ENCODE measurements at regions not wholly inside any gene's neighbourhood (a gene's known extent, or its start where the extent isn't known, plus 50 kb on each side); places are given as distances from the start of the nearest gene placed in this dataset.
"Not testable (repeated sequence)": the region's sequence is repeated elsewhere in the genome, so short reads cannot be mapped to it uniquely, and the experiment has no call there.

DNA sequence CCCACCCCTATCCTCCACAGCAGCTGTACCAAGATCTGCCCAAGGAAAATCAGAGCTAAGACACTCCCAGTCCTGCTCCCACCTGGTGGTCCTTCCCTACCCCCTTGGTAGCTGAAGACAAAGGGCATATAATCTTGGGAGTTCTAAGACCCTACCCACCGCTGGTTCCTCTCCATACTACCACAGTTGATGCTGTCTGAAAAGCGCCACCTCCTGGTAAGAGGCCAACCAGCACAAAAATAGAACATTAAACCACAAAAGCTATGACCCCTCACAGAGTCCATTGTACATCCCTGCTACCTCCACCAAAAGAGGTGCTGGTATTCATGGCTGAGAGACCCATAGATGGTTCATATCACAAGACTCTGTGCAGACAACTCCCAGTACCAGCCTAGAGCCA, 161.5 kb upstream of the ARHGAP42 start:
- ATAC-seq (no peak), DNase-seq (no peak)
- intact Hi-C loops (cut with DNase I) = no loop called here

DNA sequence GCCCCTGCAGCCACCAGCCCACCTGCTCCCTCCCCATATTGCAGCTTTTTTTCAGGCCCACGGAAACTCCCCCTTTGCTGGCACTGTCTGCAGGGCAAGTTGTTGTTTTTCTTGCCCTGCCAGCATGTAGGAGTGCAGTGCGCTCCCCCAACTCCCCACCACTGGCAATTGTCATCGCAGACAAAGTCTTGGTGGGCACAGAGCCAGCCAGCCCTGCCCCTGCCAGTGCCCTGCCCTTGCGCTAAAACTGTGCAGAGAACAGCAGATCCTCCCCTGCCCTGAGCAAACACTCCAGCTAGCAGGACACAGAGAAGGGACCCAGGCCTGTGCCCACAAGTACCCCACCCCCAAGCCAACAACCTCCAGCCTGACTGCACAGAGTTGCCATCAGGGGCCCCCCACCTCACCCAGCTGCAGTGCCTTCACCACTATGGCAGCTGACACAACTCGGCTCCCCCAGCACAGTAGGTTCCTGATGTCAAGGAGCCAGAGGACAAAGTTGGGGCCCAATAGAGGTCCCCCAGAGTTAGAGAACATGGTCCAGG, 158.1 kb upstream of the ARHGAP42 start:
- DNase-seq (no peak), ATAC-seq (no peak)
- intact Hi-C loops (cut with DNase I) = no loop called here

DNA sequence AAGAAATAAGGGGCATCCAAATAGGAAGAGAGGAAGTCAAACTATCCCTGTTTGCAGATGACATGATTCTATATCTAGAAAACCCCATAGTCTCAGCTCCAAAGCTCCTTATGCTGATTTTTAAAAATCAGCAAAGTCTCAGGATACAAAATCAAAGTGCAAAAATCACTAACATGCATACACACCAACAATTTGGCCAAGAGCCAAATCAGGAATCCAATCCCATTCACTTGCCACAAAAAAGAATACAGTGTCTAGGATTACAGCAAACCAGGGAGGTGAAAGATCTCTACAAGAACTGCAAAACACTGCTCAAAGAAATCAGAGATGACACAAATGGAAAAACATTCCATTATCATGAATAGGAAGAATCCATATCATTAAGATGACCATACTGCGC, 155.8 kb upstream of the ARHGAP42 start:
- DNase-seq; intact Hi-C loops (cut with DNase I); ATAC-seq: not testable (repeated sequence)

DNA sequence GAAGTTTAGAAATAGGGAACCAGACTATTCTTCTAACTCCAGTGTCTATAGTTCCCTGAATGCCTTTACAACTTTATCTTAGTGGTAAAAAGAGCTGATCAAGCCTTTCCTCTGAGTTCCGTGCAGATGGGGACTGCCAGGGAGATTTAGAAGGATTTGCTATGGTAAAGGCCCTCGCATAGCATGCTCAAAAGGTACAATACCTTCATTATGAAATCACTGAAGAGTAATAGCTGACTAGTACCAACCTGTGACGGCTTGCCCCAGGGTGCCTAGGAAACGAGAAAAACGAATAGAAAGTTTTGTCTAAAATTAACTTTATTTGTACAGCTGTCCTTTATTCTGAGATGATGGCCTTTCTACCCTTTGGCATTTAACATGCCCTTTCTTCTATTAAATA, 150.1 kb upstream of the ARHGAP42 start:
- DNase-seq (no peak), ATAC-seq (no peak)
- intact Hi-C loops (cut with DNase I) = no loop called here

DNA sequence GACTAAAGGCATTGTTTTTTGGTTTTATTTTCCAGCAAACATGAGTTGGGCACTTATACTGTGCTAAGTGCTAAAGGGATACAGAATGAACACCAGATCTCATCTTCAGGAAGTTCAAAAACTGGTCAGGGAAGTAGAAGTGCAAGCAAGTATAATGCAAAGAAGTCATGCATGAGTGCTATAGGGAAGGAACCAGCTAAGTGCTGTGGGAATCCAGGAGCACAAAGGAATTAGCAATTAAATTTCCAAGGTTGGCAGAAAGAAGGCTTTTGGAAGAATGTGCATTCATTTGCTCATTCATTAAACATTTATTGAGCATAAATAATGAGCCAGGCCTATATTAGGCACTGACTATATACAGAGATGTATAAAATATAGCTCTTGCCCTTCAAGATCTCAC, 143.7 kb upstream of the ARHGAP42 start:
- intact Hi-C loops (cut with DNase I) = no loop called here
- no peak for DNase-seq
- ATAC-seq = no peak

DNA sequence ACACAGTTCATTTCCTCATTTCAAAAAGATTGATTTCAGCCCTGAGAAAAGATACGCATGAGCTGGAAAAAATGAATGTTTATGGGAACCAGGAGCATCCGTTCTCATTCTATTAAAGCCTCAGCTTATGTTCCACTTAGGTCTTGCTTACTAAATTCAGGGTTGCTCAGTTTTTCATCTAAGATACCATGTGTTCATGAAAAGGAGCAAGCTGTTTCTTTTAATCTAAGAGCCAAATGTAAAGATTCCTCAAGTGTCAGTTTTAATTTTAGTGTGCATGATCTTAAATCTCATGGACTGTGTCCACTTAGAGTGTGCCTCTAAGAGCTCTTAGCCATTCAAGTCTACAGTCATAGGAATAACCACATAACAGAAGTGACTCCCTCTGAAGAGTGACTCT, 141.5 kb upstream of the ARHGAP42 start:
- intact Hi-C loops (cut with DNase I) = no loop called here
- DNase-seq (no peak), ATAC-seq (no peak)

DNA sequence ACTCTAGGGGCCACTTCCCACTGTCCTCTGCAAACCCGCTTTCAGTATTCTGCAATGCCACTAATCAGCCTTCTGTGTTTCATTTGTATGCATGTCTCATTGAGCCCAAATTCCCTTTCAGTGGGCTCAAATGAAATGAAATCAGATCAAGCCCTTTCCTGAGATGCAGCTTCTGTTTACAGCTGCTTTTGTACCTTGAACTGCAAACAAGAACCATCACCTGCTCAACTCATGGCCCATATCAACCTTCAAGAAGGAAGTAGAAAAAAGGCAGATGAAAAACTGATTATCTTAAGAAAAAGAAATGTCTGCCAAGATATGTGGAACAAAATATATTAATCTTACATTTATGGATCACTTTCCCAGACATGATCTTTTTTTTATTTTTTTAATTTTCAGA, 141.1 kb upstream of the ARHGAP42 start:
- DNase-seq (no peak), ATAC-seq (no peak)
- intact Hi-C loops (cut with DNase I) = no loop called here

DNA sequence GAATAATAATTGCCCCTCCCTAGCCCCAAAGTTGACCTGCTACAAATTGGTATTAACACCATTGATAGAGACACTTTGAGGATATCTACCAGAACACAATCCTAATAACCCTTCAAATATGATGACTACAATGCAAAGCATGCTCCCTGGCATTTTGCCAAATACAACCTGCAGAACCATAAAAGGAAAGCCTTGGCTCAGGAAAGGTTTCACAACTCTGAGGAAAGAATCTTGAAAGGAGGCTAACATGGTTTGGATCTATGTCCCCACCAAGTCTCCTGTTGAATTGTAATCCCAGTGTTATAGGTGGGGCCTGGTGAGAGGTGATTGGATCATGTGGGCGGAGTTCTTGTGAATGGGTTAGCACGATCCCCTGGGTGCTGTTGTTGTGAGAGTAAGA, 140.4 kb upstream of the ARHGAP42 start:
- intact Hi-C loops (cut with DNase I) = no loop called here
- ATAC-seq (peak in 1 of 2 donors; percentile 16), DNase-seq (no peak)

DNA sequence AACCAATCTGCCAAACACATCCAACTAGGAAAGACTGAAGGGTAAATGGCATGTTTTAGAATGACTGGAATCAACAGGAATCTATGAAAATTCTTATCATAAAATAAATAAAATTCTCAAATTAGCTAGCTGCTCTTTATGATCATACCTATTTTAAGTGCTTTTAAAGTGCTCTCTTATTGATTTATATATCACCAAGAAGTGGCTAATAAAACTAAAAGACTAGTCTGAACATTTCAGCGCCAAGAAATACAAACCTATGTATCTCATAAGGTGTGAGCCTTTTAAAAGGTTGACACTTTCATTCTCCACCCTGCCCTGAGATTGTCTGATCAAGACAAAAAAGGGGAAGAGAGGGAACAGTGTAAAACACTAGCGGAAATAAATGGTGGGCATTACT, 136.8 kb upstream of the ARHGAP42 start:
- ATAC-seq (no peak), DNase-seq (no peak)
- intact Hi-C loops (cut with DNase I) = no loop called here

DNA sequence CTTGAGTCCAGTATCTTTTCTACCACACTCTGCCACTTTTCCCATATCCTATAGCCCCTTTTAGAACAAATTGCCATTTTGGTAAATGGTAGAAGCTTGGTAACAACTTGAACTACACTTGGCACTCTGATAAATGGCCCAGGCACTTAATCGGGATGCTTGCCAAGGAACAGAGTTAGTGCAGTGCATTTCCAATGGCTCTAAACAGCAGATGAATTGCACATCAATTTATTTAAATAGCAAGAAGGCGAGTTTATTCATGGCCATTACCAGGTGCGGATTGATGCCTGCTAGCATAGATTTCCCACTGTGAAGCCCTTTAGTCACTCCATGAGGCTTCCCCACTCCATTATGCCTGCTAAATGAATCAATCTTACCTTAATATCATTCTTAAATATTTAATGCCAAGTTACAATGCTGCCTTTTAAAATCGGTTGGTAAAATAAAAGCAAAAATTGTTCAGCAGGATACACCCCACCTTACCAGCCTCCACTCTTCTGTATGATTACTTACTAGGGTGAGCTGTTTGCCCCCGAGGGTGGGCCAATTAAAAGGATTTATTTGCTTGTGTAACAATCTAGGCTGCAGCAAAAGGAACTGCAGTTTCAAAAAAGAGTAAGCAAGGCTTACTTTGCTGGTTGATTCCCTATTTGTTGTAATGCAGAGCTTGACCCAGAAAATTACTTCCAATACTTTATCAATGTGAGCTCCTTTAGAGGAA, 136.0 kb upstream of the ARHGAP42 start:
- DNase-seq (no peak), ATAC-seq (no peak)
- intact Hi-C loops (cut with DNase I) = no loop called here

DNA sequence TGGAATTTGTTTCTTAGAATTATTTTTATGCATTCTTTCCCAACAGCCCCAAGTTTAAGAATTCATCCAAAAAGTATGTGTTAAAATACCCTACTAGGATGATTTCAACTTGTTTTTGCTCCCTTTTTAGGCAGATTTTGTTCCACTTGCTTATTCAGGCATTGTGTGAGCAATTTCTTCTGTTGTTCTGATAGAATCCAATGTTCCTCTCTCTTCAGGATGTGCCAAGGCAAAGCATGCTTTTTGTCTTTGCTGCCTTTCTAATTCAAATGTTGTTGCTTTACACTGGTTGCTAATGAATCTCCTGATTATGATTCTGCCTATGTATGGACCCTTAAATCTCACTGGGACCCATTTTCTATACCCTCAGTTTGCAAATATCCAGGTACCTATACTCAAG, 131.2 kb upstream of the ARHGAP42 start:
- ATAC-seq (no peak), DNase-seq (no peak)
- intact Hi-C loops (cut with DNase I) = no loop called here

DNA sequence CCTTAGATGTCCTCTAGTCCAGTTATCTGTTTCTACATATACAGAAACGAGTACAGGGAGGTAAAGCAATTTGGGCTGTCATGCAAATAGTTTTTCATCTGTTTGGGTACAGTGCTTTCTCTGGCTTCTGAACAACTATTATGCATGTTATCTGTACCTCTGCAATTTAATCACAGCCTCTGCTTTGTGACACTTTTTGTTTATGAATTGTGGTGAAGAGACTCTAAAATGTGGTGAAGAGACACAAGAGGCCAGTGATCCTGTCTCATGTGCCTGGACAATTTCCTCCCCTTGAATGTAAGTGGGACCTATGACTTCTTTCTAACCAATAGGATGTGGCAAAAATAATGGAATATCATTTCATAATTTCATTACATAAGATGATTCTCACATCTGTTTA, 130.3 kb upstream of the ARHGAP42 start:
- ATAC-seq (no peak), DNase-seq (no peak)
- intact Hi-C loops (cut with DNase I) = no loop called here

DNA sequence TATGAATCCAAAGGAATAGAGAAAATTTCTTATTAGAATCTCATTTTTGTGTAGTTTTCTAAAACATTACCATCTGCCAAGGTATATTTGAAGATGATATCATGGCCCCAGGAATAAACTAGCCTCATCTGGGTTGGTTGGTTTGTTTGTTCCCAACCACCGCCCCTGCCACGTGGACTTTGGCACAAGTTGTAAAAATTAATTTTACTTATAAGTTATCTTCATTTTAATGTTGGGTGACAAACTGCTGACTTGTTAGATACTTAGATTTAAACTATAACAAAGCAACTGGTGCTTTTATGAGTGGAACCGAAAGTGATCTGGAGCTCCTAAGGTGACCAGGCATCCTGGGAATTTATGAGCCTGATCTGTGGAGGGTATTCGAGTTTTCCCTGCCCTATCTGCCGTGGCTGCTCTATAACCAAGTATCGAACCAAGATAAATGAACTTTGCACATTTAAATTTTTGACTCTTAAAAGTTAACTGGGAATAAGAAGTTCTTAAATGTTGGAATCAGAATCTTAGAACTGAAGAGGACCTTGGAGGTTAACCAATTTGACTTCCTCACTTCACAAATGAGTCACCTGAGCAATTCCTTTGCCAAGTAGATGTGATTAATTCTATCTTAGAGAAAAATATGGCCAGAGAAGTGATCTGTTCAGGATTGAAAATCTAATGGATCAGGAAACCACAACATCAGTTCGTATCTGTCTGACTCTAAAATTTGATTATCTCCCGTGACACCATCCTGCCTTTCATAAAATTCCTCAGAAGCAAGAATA, 129.1 kb upstream of the ARHGAP42 start:
- DNase-seq (no peak), ATAC-seq (no peak)
- intact Hi-C loops (cut with DNase I) = no loop called here

DNA sequence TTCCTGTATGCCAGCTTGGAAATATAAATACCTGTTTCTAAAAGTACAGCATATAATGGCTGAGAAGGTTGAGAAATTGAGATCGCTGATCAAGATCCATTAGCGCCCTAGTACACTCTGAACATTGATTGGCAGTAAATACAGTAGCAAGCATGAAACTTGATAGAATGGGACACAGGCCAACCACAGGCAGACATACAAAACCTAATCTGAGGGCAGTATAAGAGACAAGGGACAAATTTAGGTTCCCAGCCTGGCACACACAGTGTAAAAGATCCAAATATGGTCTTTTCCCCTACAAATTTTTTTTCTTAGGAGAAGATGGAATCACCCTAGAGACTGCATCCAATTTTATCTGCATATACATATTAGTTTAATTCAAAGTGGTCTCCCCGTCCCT, 126.5 kb upstream of the ARHGAP42 start:
- no peak for DNase-seq
- intact Hi-C loops (cut with DNase I) = no loop called here
- ATAC-seq = peak in 1 of 2 donors; percentile 60

DNA sequence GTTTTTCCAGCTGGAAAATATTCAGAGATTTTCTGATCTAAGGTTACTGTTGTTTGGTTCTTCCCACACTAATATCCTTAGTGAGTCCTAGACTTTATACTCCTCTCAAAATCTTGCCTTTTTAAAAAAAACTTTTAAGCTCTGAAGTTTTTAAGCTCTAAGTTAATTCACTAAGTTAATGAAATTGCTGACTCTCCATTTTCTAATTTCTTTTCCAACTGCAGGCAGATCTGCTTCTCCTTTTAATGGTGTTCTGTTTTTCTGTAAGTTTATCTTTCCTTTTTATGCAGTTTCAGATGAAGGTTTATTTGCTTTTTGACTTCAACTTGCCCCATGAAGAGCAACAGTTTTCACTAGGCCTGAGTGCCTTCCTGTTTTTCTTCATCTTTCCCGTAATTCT, 125.8 kb upstream of the ARHGAP42 start:
- ATAC-seq = peak in 1 of 2 donors; percentile 31
- intact Hi-C loops (cut with DNase I) = no loop called here

DNA sequence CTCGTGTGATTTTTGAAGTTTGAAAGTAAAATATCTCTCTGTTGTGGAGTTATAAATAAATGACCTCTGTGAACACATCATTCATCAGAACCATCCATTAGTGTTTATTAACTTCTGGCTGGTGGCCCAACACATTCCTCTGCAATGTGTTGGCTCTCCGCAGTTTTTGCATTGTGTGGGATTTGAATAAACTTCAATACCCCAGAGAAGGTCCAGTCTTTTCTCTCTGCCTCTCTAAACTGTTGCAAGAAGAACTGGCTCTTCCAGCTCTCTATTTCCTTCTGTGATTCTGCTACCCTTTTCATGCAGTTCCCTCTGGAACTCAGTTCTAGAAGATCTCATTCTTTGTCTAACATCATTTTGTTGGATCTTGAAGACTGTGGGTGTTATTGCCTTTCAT, 125.0 kb upstream of the ARHGAP42 start:
- ATAC-seq = peak; percentile 73 to 95
- intact Hi-C loops (cut with DNase I) = no loop called here
- DNase-seq = no peak

More for the DNA sequence above, 125.8 kb upstream of the ARHGAP42 start:
- no peak for DNase-seq

DNA sequence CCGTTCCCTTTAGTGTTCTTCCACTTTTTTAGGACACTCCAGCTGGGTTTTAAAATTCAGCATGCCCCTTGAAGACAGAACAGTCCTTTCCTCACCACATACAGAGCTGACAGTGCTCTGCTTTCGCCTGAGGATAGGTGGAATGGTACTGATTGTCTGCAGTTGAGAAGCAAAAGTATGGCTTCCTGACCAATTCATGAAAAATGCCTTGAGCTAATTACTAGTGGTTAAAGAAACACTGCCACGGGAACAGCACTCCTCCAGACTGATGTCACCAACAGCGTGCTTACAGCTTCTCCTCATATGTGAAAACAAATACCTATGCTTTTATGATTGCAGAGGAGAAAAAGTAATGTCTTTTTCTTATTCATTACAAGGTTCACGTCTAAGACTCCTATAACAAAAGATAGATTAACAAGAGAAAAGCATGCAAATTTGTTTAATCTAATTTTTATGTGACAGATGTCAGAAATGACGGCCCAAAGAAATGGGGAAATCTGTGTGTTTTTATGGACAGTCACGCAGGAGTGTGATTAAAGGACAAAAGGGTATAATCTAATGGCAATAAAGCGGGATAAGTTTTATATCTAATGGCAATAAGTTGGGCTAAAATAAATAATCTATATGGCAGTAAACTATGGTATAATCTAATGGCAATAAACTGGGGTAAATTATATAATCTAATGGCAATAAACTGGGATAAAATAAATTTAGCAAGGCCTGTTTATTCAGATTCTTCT, 123.4 kb upstream of the ARHGAP42 start:
- ATAC-seq = no peak
- intact Hi-C loops (cut with DNase I) = no loop called here
- no peak for DNase-seq

DNA sequence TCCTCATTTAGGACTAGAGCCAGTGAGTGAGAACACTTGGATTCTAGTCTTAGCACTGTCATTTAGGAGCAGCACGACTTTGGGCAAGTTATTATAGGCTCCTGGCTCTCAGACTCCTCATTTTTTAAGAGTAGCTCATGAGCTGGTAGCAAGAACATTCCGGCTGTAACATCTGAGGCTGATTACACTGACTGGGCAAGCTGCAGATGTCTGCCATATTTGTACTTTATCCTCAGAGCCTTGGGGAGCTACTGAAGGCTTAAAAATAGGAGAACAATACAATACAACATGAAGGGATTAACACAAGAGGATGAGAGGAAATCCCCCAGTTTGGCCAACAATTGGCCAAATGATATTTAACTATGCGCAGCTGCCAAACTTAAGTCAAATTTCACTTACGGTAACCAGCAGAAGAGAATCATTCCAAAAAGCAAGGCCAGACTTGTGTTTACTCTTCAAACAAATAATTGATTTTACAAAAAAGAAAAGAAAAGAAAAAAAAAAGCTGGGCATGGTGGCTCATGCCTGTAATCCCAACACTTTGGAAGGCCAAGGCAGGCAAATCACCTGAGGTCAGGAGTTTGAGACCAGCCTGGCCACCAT, 113.1 kb upstream of the ARHGAP42 start:
- ATAC-seq = no peak
- DNase-seq = no peak
- intact Hi-C loops (cut with DNase I) = no loop called here
